Head of caudate nucleus (tissue), 42 donors: ENCODE measurements at regions not wholly inside any gene's neighbourhood (a gene's known extent, or its start where the extent isn't known, plus 50 kb on each side); places are given as distances from the start of the nearest gene placed in this dataset.

Experiments used
- DNase-seq, 42 donors: peaks; one replicate each; pipeline versions ENCODE4 v3.0.0 to v3.0.0-alpha.2; 2020 to 2021; ENCODE audit warnings: mixed read lengths in 7 of 42
- intact Hi-C: fragments of 100-400 bp; cut with DNase I; formaldehyde crosslinking; loops from one replicate; pipeline ENCODE4 v1.15.0; 2022

- intact Hi-C loops: no loop called here
- DNase-seq: no peak
Measured at GRCh38 chr4:136457004-136457403, 1075.3 kb downstream of the PCDH18 start.

- DNase-seq: no peak
- intact Hi-C loops: no loop called here
Measured at GRCh38 chr4:136443006-136443405, 1089.3 kb downstream of the PCDH18 start.

- intact Hi-C loops: no loop called here
- DNase-seq: no peak
Measured at GRCh38 chr4:136442447-136442846, 1089.8 kb downstream of the PCDH18 start.

- DNase-seq: no peak
- intact Hi-C loops: no loop called here
Measured at GRCh38 chr4:136441629-136442282, 1090.5 kb downstream of the PCDH18 start.

GRCh38 chr4:136438645-136439044, 1093.6 kb downstream of the PCDH18 start:
- intact Hi-C loops: no loop called here
- no peak for DNase-seq

- DNase-seq: no peak
- intact Hi-C loops: no loop called here
Measured at GRCh38 chr4:136424052-136424451, 1108.2 kb downstream of the PCDH18 start.

- intact Hi-C loops: no loop called here
- no peak for DNase-seq
Measured at GRCh38 chr4:136414981-136415380, 1117.3 kb downstream of the PCDH18 start.

- no peak for DNase-seq
- intact Hi-C loops: no loop called here
Measured at GRCh38 chr4:136412708-136413107, 1119.6 kb downstream of the PCDH18 start.

GRCh38 chr4:136400829-136401228, 1131.5 kb downstream of the PCDH18 start:
- DNase-seq: no peak
- intact Hi-C loops: no loop called here

- peak in 1 of 42 donors; percentile 24 for DNase-seq
- intact Hi-C loops: no loop called here
Measured at GRCh38 chr4:136395212-136395722, 1137.0 kb downstream of the PCDH18 start.

GRCh38 chr4:136392576-136392975, 1139.7 kb downstream of the PCDH18 start:
- intact Hi-C loops: no loop called here
- no peak for DNase-seq

GRCh38 chr4:136390824-136391223, 1141.5 kb downstream of the PCDH18 start:
- no peak for DNase-seq
- intact Hi-C loops: no loop called here

- no peak for DNase-seq
- intact Hi-C loops: no loop called here
Measured at GRCh38 chr4:136383082-136383481, 1149.2 kb downstream of the PCDH18 start.

- no peak for DNase-seq
- intact Hi-C loops: no loop called here
Measured at GRCh38 chr4:136371231-136371630, 1161.1 kb downstream of the PCDH18 start.

GRCh38 chr4:136369073-136369472, 1163.2 kb downstream of the PCDH18 start:
- intact Hi-C loops: no loop called here
- no peak for DNase-seq

GRCh38 chr4:136357556-136357955, 1174.7 kb downstream of the PCDH18 start:
- DNase-seq: no peak
- intact Hi-C loops: no loop called here

- no peak for DNase-seq
- intact Hi-C loops: no loop called here
Measured at GRCh38 chr4:136355970-136356369, 1176.3 kb downstream of the PCDH18 start.

GRCh38 chr4:136343340-136343739, 1189.0 kb downstream of the PCDH18 start:
- intact Hi-C loops: no loop called here
- DNase-seq: no peak

- DNase-seq: no peak
- intact Hi-C loops: no loop called here
Measured at GRCh38 chr4:136342666-136343065, 1189.6 kb downstream of the PCDH18 start.

- intact Hi-C loops: no loop called here
- no peak for DNase-seq
Measured at GRCh38 chr4:136337216-136337615, 1195.1 kb downstream of the PCDH18 start.

- no peak for DNase-seq
- intact Hi-C loops: no loop called here
Measured at GRCh38 chr4:136336479-136336878, 1195.8 kb downstream of the PCDH18 start.
